OCI-LY1 (cell line): ENCODE measurements at regions not wholly inside any gene's neighbourhood (a gene's known extent, or its start where the extent isn't known, plus 50 kb on each side); places are given as distances from the start of the nearest gene placed in this dataset.

Source experiments
- H2AFZ ChIP-seq: fragments of 200-600 bp; sonication (generic), shearing (Covaris generic); 2 replicates; pipeline ENCODE4 v1.6.0; 2014; ENCODE audit warnings: antibody characterized with exemption, mild to moderate bottlenecking, low read length
- H3F3A ChIP-seq: fragments of 200-600 bp; sonication (generic), shearing (Covaris generic); 2 replicates; pipeline ENCODE4 v1.6.0; 2014; ENCODE audit warnings: mild to moderate bottlenecking, antibody characterized with exemption, low read length, moderate library complexity; ENCODE audit not compliant: insufficient read depth
- H3K27ac ChIP-seq: fragments of 200-600 bp; sonication (generic); 2 replicates; pipeline ENCODE4 v1.5.1; 2014; ENCODE audit warnings: low read length, mixed run types, mild to moderate bottlenecking, low read depth; ENCODE audit not compliant: poor library complexity, severe bottlenecking
- H3K27me3 ChIP-seq: fragments of 200-600 bp; sonication (generic); 2 replicates; pipeline ENCODE4 v1.6.0; 2014; ENCODE audit warnings: antibody characterized with exemption, mild to moderate bottlenecking, low read length, moderate library complexity; ENCODE audit not compliant: insufficient read depth
- H3K36me3 ChIP-seq: fragments of 200-600 bp; sonication (generic); 2 replicates; pipeline ENCODE4 v1.6.1; 2014; ENCODE audit warnings: mild to moderate bottlenecking, antibody characterized with exemption, low read length, moderate library complexity, mixed read lengths; ENCODE audit not compliant: insufficient read depth
- H3K4me1 ChIP-seq: fragments of 200-600 bp; sonication (generic); 2 replicates; pipeline ENCODE4 v1.5.1; 2014; ENCODE audit warnings: mild to moderate bottlenecking, low read length, moderate library complexity; ENCODE audit not compliant: insufficient read depth, severe bottlenecking
- H3K4me2 ChIP-seq: fragments of 200-600 bp; sonication (generic), shearing (Covaris generic); 2 replicates; pipeline ENCODE4 v1.6.1; 2014; ENCODE audit warnings: low read length
- H3K4me3 ChIP-seq: fragments of 200-600 bp; sonication (generic); 2 replicates; pipeline ENCODE4 v1.5.1; 2014; ENCODE audit warnings: low read length, low read depth, mild to moderate bottlenecking, mixed read lengths; ENCODE audit not compliant: poor library complexity, severe bottlenecking
- H3K79me2 ChIP-seq: fragments of 200-600 bp; shearing (Covaris generic); 2 replicates; pipeline ENCODE4 v1.6.1; 2016; ENCODE audit warnings: mixed run types, low read length, mixed read lengths; ENCODE audit not compliant: insufficient read depth
- H3K9ac ChIP-seq: fragments of 200-600 bp; sonication (generic), shearing (Covaris generic); 2 replicates; pipeline ENCODE4 v1.6.1; 2014; ENCODE audit warnings: mild to moderate bottlenecking, low read length, mixed read lengths
- H3K9me2 ChIP-seq: fragments of 200-600 bp; sonication (generic), shearing (Covaris generic); 2 replicates; pipeline ENCODE4 v1.6.1; 2014; ENCODE audit warnings: low read depth, mild to moderate bottlenecking, low read length, mixed read lengths
- H3K9me3 ChIP-seq: fragments of 200-600 bp; shearing (Covaris generic); 2 replicates; pipeline ENCODE4 v1.6.1; 2014; ENCODE audit warnings: low read length, mixed read lengths
- H4K20me1 ChIP-seq: fragments of 200-600 bp; sonication (generic), shearing (Covaris generic); 2 replicates; pipeline ENCODE4 v1.6.0; 2016; ENCODE audit warnings: mild to moderate bottlenecking, low read length; ENCODE audit not compliant: insufficient read depth
- CTCF ChIP-seq: fragments of 200-600 bp; sonication (generic), shearing (Covaris generic); IDR thresholded peaks from 2 replicates; pipeline ENCODE4 v1.5.1; 2017; ENCODE audit warnings: mild to moderate bottlenecking, antibody characterized with exemption, low read length, moderate library complexity, mixed read lengths
- EZH2 ChIP-seq: fragments of 200-600 bp; sonication (generic), shearing (Covaris generic); IDR thresholded peaks from 2 replicates; pipeline ENCODE4 v1.8.0; 2017; ENCODE audit warnings: borderline replicate concordance, mixed run types, mild to moderate bottlenecking, antibody characterized with exemption, low read length, moderate library complexity, mixed read lengths

- no peaks in the 10 kb centered on the region for H3K4me1 ChIP-seq
- H3F3A ChIP-seq: no peaks in the 10 kb centered on the region
- H3K27ac ChIP-seq: no peak overlapping the region
- H3K9me3 ChIP-seq: no peaks in the 10 kb centered on the region
- H3K9ac ChIP-seq: no peak overlapping the region
- H3K36me3 ChIP-seq: no peaks in the 10 kb centered on the region
- H2AFZ ChIP-seq: no peak overlapping the region
- H3K27me3 ChIP-seq: no peaks in the 10 kb centered on the region
- H4K20me1 ChIP-seq: no peaks in the 10 kb centered on the region
- no peak overlapping the region for H3K4me2 ChIP-seq
- TF ChIP-seq EZH2: no peak
- TF ChIP-seq CTCF: no peak
- H3K79me2 ChIP-seq: no peaks in the 10 kb centered on the region
- no peaks in the 10 kb centered on the region for H3K9me2 ChIP-seq
- H3K4me3 ChIP-seq: no peak overlapping the region
Observed at GRCh38 chr2:176656038-176656775, 387.0 kb downstream of the MTX2 start.

GRCh38 chr2:176656776-176657140, 387.5 kb downstream of the MTX2 start:
- H3K9me3 ChIP-seq: no peaks in the 10 kb centered on the region
- H3F3A ChIP-seq: no peaks in the 10 kb centered on the region
- TF ChIP-seq EZH2 (no peak), CTCF (no peak)
- H2AFZ ChIP-seq: no peak overlapping the region
- H3K27ac ChIP-seq: no peak overlapping the region
- no peaks in the 10 kb centered on the region for H3K79me2 ChIP-seq
- H3K4me1 ChIP-seq: no peaks in the 10 kb centered on the region
- no peak overlapping the region for H3K4me3 ChIP-seq
- no peaks in the 10 kb centered on the region for H3K9me2 ChIP-seq
- no peaks in the 10 kb centered on the region for H3K27me3 ChIP-seq
- H3K9ac ChIP-seq: no peak overlapping the region
- no peaks in the 10 kb centered on the region for H4K20me1 ChIP-seq
- H3K4me2 ChIP-seq: no peak overlapping the region
- H3K36me3 ChIP-seq: no peaks in the 10 kb centered on the region

GRCh38 chr2:176657393-176657792, 388.2 kb downstream of the MTX2 start:
- no peaks in the 10 kb centered on the region for H3K9me3 ChIP-seq
- no peak overlapping the region for H3K4me2 ChIP-seq
- no peaks in the 10 kb centered on the region for H3F3A ChIP-seq
- no peaks in the 10 kb centered on the region for H3K9me2 ChIP-seq
- no peaks in the 10 kb centered on the region for H4K20me1 ChIP-seq
- H3K79me2 ChIP-seq: no peaks in the 10 kb centered on the region
- no peak overlapping the region for H3K9ac ChIP-seq
- no peak for TF ChIP-seq CTCF
- no peak for TF ChIP-seq EZH2
- no peaks in the 10 kb centered on the region for H3K36me3 ChIP-seq
- H3K27ac ChIP-seq: no peak overlapping the region
- no peaks in the 10 kb centered on the region for H3K27me3 ChIP-seq
- no peaks in the 10 kb centered on the region for H3K4me1 ChIP-seq
- no peak overlapping the region for H2AFZ ChIP-seq
- no peak overlapping the region for H3K4me3 ChIP-seq
